ENCODE measurements at regions not wholly inside any gene's neighbourhood (a gene's known extent, or its start where the extent isn't known, plus 50 kb on each side); places are given as distances from the start of the nearest gene placed in this dataset.

DNA sequence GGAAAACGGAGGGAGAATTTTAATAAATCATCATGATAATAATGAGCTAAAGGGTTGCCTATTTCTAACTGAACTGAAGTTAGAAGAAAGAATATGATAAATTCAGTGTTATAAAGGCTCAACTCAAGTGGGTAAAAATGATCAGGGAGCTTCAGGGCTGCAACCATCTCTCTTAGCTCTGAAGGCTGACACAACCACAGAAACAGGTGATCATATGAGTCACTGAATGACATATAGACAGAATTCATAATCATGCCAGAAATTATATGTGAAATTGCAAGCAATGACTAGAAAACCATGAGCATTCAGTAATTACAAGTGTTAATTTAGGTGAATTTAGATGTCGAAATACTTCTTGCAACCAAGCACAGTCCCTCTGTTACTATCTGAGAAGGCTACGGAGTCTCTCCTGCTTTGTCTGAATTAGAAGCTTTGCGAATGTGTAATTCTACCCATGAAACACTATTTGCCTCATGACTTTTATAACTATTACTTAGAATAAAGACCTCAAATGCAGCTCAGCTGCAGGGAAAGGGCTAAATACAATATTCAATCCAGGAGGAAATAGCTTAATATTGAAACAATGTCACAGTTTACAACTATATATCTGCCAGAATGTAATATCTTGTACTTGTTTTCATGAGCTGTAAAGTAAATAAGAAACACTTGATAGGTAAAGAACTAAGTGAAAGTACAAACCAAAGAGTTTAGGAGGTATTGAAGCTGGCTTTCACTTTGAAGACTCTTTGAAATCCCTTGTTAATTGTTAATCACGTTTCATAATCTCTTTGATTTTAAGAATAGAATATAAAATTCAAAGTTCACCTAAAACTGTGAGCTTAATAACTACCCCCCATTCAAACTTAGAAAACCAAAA, 1972.6 kb downstream of the ARAP2 start:
- Histone ChIP-seq H4K20me1 (replicated peaks in 1 of 2; ENCODE audit: control insufficient read depth in 1 of 2, insufficient read depth in 2 of 2, low read length in 2 of 2) (no peaks in the 10 kb centered on the region), H3K23ac (ENCODE audit: insufficient read length) (no peak overlapping the region), H3K36me3 (ENCODE audit: control insufficient read depth in 2 of 4, insufficient read depth in 4 of 4, low read length in 3 of 4) (no peaks in the 10 kb centered on the region), H4K8ac (ENCODE audit: extremely low read depth, insufficient read depth, low read length) (no peak overlapping the region), H3K23me2 (ENCODE audit: low read depth, low read length) (no peaks in the 10 kb centered on the region), H3K27me3 (replicated peaks in 1 of 4; ENCODE audit: control insufficient read depth in 3 of 4, extremely low read depth in 1 of 4, insufficient read depth in 3 of 4, low read length in 3 of 4) (no peaks in the 10 kb centered on the region), H2BK20ac (ENCODE audit: low read length) (no peak overlapping the region), H3K79me2 (ENCODE audit: control insufficient read depth in 1 of 2, insufficient read depth in 2 of 2, low read length in 2 of 2) (no peaks in the 10 kb centered on the region), H3K18ac (ENCODE audit: extremely low read depth, low read length) (no peak overlapping the region), H3K14ac (ENCODE audit: insufficient read length) (no peak overlapping the region), H3K4me3 (ENCODE audit: extremely low read depth in 1 of 4, insufficient read depth in 2 of 4, low read depth in 3 of 4, low read length in 4 of 4) (no peak overlapping the region), H3K4me2 (ENCODE audit: insufficient read depth in 1 of 2, low read depth in 2 of 2, low read length in 2 of 2) (no peak overlapping the region), H4K91ac (replicated peaks; ENCODE audit: insufficient read length, low read length) (no peak overlapping the region), H3K56ac (replicated peaks; ENCODE audit: insufficient read length, low read depth, low read length) (no peak overlapping the region), H3K4ac (replicated peaks; ENCODE audit: insufficient read length, low read depth, low read length) (no peak overlapping the region), H3K4me1 (replicated peaks in 1 of 4; ENCODE audit: control insufficient read depth in 3 of 4, insufficient read depth in 4 of 4, low read length in 3 of 4) (no peaks in the 10 kb centered on the region), H2BK120ac (replicated peaks; ENCODE audit: low read depth, low read length) (no peak overlapping the region), H2AK5ac (ENCODE audit: low read depth, low read length) (no peak overlapping the region), H2AFZ (ENCODE audit: low read length) (no peak overlapping the region), H2BK5ac (ENCODE audit: low read depth, low read length) (no peak overlapping the region), H3K27ac (ENCODE audit: low read depth, low read length) (no peak overlapping the region), H2BK12ac (ENCODE audit: low read depth, low read length) (no peak overlapping the region), H4K5ac (ENCODE audit: insufficient read length, low read depth, low read length) (no peak overlapping the region), H3K9me3 (ENCODE audit: insufficient read depth in 2 of 2, low read depth in 1 of 2, low read length in 1 of 2) (no peaks in the 10 kb centered on the region), H2BK15ac (ENCODE audit: low read length) (no peak overlapping the region), H3K79me1 (ENCODE audit: low read depth, low read length) (no peaks in the 10 kb centered on the region), H3K9ac (replicated peaks in 1 of 4; ENCODE audit: extremely low read depth in 1 of 4, low read depth in 3 of 4, low read length in 3 of 4) (no peak overlapping the region)
- WGBS, 2 experiments (ENCODE audit: extremely low coverage in 1 of 2, insufficient coverage in 1 of 2, insufficient read length in 1 of 2, insufficient replicate concordance in 2 of 2, low coverage in 1 of 2, low lambda C conversion rate in 2 of 2, missing lambda C conversion rate in 1 of 2), result 92% methylated on average over 5 of the region's 5 CpGs; no CpG with 5 or more reads in 1 of the 2 experiments
- CTCF ChIA-PET (ENCODE audit: partially characterized antibody), result no interaction called here
- POLR2A ChIA-PET (ENCODE audit: partially characterized antibody), result no interaction called here
- DNase-seq (ENCODE audit: low read depth in 1 of 2, low spot score in 2 of 2) (no peak), FAIRE-seq (no peak)
- TF ChIP-seq SIN3A (conservative IDR thresholded peaks at IDR 0.05 in 1 of 2, IDR thresholded peaks at IDR 0.05 in 1 of 2; ENCODE audit: low read depth in 1 of 2, low read length in 2 of 2), result no peak
- TF ChIP-seq, protein P1, sequence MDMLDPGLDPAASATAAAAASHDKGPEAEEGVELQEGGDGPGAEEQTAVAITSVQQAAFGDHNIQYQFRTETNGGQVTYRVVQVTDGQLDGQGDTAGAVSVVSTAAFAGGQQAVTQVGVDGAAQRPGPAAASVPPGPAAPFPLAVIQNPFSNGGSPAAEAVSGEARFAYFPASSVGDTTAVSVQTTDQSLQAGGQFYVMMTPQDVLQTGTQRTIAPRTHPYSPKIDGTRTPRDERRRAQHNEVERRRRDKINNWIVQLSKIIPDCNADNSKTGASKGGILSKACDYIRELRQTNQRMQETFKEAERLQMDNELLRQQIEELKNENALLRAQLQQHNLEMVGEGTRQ (IDR thresholded peaks at IDR 0.05; ENCODE audit: low read length), result no peak
- TF ChIP-seq SP4 (IDR thresholded peaks at IDR 0.05; ENCODE audit: low read length), result no peak
- TF ChIP-seq NANOG (IDR thresholded peaks at IDR 0.05; ENCODE audit: insufficient read depth, low read depth, low read length, poor library complexity, severe bottlenecking), result no peak
- TF ChIP-seq SAP30 (IDR thresholded peaks at IDR 0.05; ENCODE audit: insufficient read depth, insufficient replicate concordance, low read length), result no peak
- TF ChIP-seq RXRA (IDR thresholded peaks at IDR 0.05; ENCODE audit: insufficient read depth, low read depth, low read length), result no peak
- no peak for TF ChIP-seq TEAD4 (IDR thresholded peaks at IDR 0.05; ENCODE audit: low read depth, low read length)
- no peak for TF ChIP-seq SIX5 (IDR thresholded peaks at IDR 0.05; ENCODE audit: low read depth, low read length)
- TF ChIP-seq TAF1 (IDR thresholded peaks at IDR 0.05; ENCODE audit: low read depth, low read length), result no peak
- TF ChIP-seq EGR1 (IDR thresholded peaks at IDR 0.05; ENCODE audit: borderline replicate concordance, low read depth, low read length), result no peak
- TF ChIP-seq RAD21 (IDR thresholded peaks at IDR 0.05 in 1 of 2, conservative IDR thresholded peaks at IDR 0.05 in 1 of 2; ENCODE audit: low read depth in 2 of 2, low read length in 2 of 2), result no peak
- TF ChIP-seq TCF12 (IDR thresholded peaks at IDR 0.05; ENCODE audit: low read depth, low read length), result no peak
